HG02852 (cell line): ENCODE measurements at regions not wholly inside any gene's neighbourhood (a gene's known extent, or its start where the extent isn't known, plus 50 kb on each side); places are given as distances from the start of the nearest gene placed in this dataset.
A peak's percentile ranks its signal among the peaks of the same experiment; 100 is the strongest.

ENCODE experiments used
- ATAC-seq: cut with Tn5 transposase; IDR thresholded peaks from one replicate; pipeline ENCODE4 v1.9.1; 2021; ENCODE audit warnings: mild to moderate bottlenecking, moderate library complexity; ENCODE audit not compliant: unreplicated experiment

DNA sequence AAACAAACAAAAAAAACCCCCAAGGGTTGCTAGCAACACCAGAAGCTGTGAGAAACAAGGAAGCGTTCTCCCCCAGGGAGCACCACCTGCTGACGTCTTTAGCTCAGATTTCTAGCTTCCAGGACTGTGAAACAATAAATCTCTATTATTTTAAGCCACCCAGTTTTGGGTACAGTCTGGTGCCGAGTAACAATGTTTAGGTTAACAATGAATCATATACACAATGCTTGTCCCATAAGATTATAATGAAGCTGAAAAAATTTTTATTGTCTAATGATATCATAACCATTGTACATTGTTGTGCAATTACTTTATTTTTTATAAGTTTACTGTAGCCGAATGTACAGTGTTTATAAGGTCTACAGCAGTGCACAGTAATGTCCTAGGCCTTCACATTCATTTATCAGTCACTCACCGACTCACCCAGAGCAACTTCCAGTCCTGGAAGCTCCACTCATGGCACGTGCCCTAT is 72.1 kb upstream of the CAB39 start:
- ATAC-seq: no peak

DNA sequence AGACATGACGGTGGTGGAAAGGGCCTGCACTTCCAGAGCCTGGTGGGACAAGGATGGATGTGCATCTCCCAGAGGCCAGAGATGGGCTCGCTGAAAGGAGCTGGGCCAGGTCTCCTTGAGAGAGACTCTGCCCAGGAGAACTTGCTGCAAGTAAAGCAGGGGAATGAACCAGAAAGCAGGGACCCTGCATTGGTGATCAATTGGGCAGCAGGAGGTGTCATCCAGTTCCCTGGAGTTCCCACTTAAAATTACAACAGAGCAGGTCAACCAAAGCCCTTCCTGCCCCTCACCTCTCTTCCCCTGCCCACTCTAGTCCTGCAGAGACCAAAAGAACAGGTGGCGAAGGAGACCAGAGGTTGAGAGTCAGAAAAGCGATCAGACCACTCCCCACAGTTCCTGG is 69.7 kb upstream of the CAB39 start:
- ATAC-seq: no peak

DNA sequence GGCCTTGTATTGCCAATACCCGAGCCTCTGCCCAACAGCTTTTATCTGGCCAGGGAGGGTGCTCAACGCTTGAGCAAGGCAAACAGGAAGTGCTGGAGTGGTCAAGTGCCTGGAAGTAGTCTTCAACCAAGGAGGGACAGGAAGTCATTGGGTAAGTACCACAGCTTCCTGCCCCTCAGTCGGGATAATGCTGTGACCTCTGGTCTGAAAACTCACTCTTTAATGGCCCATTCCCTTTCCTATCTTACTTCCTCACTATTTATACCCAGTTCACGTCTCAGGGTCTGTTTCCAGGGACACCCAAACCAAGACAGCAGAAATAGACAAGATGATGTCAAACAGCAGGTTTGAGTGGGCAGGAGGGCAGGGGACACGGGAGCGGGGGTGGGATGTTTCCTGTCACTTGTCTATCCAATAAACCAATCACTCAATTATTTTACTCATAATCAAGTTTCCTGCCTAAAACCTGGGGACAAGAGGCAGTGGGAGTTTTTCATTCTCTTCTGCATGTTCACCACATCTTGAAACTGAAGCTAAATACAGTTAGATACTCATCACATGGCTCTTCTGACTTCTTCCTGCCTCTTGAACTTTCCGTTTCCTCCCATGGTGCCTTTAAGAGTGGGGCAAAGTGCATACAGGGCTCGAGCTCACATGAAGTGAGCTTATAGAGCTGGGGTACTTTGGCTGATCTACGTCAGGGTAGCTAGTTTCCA is 68.9 kb upstream of the CAB39 start:
- ATAC-seq: peak; percentile 73

DNA sequence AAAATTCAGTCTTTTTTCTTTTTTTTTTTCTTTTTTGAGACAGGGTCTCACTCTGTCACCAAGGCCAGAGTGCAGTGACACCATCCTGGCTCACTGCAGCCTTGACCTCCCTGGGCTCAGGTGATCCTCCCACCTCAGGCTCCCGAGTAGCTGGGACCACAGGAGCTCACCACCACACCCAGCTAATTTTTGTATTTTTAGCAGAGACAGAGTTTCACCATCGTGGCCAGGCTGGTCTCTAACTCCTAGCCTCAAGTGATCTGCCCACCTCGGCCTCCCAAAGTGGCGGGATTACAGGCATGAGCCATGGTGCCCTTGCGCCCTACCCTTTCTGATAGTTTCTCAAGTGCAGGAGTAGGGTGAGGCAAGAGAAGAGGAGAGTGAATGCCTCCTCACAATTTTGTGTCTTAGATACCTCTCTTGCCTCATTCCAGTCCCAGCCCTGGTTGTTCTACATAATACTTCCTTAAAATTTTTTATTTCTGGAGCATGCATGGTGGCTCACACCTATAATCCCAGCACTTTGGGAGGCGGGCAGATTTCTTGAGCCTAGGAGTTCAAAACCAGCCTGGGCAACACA is 68.2 kb upstream of the CAB39 start:
- ATAC-seq: peak; percentile 19

DNA sequence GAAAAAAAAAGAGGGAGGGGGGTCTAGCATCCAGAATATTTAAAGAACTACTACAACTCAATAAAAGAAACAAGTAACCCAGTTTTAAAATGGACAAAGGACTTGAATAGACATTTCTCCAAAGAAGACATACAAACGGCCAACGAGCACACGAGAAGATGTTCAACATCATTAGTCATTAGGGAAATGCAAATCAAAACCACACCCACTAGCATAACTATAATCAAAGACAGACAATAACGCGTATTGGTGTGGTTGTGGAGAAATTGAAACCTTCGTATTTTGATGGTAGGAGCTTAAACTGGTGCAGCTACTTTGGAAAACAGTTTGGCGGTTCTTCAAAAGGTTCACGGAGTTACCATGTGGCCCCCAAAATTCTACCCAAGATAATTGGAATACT is 64.3 kb upstream of the CAB39 start:
- ATAC-seq: no peak

DNA sequence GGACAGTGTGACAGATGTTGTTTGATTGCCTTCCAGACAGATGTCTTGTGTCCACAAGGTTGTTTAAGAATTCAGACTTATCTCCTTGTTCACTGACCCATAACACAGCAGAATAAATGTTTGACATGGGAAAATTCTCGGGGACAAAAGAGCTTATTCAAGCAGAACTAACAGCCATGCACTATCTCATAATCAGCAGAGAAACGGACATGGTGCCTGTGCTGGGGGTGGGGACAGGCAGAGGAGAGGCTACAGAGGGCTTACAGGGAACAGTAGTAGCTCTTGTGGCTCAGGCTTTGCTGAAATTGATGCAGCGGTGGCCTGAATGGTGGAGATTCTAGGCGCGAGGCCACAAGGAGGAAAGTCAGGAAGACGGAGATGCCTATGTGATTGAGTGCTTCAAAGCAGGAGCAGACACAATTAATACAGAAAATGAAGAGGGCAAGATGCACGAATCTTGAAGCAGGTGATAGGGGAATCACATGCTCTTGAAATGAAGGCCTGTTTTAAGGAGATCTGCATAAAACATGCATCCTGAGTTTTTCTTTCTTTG is 62.0 kb upstream of the CAB39 start:
- peak; percentile 71 for ATAC-seq

DNA sequence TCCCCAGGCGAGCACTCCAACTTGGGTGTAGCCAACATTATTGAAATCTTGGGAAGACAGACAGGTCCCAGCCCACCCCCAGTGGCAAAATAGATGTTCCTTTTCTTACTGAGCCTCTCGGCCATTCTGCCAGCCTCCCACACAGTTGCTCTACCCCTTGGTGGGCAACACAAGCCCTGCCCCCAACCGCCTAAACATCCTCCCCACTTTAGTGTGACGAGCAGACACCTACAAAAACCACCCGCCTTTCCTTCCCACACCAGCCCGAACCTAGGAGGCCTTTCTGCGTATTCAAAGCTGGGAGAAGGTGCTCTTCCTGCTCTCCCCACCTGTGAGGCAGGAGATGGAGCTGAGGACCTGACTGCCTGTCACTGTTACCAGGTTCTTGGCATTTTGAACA is 58.6 kb upstream of the CAB39 start:
- no peak for ATAC-seq

DNA sequence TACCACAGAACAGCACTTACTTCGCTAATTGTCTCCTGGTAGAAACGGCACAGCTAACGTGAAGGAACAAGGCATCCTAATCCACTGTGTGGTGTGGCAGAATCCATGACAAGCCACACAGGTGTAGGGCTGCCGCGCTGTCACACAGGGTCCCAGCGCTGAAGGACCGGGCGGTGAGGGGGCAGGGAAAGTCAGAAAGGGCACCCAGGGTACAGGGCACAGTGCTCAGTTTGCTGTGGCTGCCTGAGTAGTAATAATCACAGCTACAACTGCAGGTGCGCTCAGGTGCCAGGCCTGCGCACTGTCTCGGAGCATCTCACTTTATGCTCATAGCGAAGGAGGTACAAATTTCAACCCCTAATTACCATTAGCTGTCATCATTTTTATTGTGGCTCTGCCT is 55.2 kb upstream of the CAB39 start:
- no peak for ATAC-seq

DNA sequence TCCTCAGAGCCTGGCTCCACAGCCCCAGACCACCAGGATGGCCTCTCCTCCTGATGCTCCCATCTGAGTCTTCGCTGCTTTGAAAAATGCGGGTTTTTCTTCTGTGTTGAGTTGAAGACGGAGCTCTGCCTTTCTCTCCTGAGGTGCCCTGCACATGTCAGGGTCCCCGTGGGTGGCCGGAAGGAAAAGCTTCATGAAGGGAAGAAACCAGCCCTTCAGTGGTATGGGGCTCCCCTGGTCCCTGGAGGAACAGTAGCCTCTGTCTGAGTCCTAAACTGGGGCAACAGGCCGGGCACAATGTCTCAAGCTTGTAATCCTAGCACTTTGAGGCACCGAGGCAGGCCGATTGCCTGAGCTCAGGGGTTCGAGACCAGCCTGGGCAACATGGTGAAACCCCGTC is 54.7 kb upstream of the CAB39 start:
- ATAC-seq: no peak

DNA sequence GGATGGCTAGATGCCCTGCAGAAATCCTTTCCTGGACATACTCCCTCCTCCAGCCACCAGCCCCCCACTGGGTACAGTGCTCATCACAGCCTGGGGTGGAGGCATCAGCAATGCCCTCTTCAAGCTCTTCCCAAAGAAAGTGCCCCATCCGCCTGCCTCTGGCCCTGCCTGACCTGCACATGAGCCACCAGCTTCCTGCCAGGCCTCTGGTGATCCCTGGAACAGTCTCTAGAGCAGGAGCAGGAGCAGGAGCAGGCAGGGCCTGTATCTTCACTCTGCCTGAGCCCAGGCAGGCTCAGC is 54.1 kb upstream of the CAB39 start:
- peak; percentile 0 for ATAC-seq

DNA sequence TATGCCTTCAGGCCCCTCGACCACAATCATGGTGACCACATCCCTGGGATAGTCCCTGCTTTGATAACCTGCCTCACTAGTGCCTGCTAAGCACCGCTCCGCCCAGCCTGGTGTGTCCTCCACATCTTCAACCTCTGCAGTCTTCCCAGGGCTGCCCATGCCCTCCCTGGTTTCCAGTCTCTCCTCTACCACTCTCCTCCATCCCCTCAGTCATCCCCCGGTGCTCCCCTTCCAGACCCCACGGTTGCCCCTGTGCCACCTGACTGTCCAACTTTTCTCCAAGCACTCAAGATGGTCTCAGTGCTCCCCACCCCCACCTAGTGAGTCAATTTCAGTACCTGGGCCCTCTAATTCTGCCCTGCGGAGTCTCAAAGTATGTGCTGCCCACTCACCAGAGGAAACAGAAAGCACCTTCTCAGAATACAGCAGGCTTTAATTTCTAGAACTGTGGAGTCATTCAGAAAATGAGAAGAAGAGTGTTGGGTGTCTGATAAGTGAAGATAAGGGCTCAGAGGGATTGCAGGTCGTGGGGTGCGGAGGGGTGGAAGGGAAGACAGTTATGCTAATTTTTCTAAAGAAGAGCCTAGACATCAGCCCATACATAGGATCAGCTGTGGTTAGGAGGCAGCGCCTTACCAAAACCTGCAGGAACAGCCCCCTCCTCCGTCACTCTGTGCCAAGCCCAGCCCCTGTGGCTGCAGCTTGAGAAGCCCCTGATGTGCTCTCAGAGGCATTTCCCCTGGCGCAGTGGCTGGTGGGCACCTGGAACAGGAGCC is 53.6 kb upstream of the CAB39 start:
- peak; percentile 54 for ATAC-seq

DNA sequence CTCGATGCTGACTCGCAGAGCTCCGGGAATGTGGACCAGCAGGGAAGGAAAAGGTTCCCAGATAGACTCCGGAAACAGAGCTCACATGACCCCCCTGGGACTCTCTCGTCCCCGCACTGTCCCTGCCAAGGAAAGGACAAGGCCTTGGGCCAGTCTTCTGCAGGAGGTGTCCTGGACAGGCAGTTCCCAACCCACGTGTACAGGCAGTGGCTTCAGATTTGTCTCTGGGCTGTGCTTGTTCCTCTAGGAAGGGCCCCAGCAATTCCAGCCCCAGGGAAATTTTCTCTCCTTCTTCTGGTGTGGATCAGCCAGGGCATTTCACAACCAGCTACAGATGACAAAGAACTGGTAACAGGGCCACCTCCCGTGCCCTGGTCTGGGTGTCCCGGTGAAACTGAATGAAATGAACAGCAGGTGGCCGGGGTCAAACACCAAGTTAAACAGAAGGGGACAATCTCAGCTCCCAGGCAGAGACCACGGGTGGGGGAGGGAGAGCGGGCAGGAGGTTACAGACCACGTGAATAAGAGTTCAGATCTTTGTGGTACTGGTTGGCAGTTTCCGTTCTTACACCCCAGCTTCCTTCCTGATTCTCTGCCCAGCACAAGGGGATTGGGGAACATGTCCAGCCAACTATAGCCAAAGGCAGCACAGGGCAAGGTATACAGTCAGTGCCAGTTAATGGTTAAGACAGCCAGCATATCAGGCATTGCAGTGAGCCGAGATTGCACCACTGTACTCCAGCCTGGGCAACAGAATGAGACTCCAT is 52.2 kb upstream of the CAB39 start:
- no peak for ATAC-seq

DNA sequence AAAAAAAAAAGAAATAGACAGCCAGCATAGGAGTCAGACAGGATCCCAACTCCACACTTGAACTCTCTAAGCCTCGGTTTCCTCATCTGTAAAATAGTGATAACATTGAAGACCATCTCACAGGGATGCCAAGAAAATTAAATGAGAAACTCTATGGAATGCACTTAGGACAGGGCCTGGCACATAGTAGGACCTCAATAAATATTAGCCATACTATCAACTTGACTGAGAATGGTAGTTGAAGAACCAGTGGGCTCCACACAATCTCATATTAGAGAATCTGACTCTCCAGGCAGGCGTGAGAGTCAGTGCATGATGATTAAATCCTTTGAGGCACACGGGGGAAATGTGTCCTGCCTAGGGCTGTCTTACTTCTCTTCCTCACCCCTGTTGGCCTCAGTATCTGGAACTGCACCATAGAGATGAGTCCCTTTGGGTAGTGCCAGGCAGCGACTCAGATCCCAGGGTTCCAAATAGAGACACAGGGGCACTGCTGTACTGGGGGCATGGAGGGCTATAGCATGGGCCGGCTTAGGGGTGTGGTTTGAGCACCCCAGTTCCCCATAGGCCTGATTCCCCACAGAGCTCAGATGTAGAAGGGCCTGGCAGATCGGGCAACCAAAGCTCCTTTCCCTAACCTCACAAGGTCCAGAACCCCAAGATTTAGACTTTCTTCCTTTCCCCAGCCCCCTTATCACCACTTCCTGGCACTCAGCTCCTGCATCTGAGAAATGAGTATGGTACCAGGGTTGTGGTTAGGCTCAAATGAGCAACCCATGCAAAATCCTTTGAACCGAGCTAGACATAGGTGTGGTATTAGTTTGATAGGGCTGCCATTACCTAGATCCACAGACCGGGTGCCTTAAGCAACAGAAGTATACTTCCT is 51.3 kb upstream of the CAB39 start:
- peak; percentile 25 for ATAC-seq
